Natural killer cell (primary cell): ENCODE measurements at regions not wholly inside any gene's neighbourhood (a gene's known extent, or its start where the extent isn't known, plus 50 kb on each side); places are given as distances from the start of the nearest gene placed in this dataset.

Experiments used
- ATAC-seq, 3 donors: fragments of 150-1000 bp in 2 of 3; fragments of 200-7000 bp in 1 of 3; cut with Tn5 transposase; 1 replicate in 1 of 3; 2 replicates in 2 of 3; pipeline ENCODE4 v1.10.0; 2021; ENCODE audit warnings: mild to moderate bottlenecking in 2 of 3, moderate library complexity in 2 of 3
- DNase-seq, 2 donors: peaks; one replicate each; pipeline versions ENCODE4 v3.0.0 to v3.0.0-alpha.2; 2013 to 2021; ENCODE audit warnings: mixed read lengths in 1 of 2
- H3K27ac ChIP-seq: one replicate; pipeline ENCODE4 v1.5.1; 2013; ENCODE audit warnings: mild to moderate bottlenecking, low read length
- H3K27me3 ChIP-seq: one replicate; pipeline ENCODE4 v1.6.1; 2013; ENCODE audit warnings: low read length; ENCODE audit not compliant: control insufficient read depth, insufficient read depth
- H3K36me3 ChIP-seq: one replicate; pipeline ENCODE4 v1.6.1; 2013; ENCODE audit warnings: low read length; ENCODE audit not compliant: control insufficient read depth, insufficient read depth
- H3K4me1 ChIP-seq: one replicate; pipeline ENCODE4 v1.6.1; 2013; ENCODE audit warnings: low read length; ENCODE audit not compliant: control insufficient read depth, insufficient read depth
- H3K4me3 ChIP-seq: one replicate; pipeline ENCODE4 v1.5.1; 2013; ENCODE audit warnings: low read length
- H3K9me3 ChIP-seq: one replicate; pipeline ENCODE4 v1.6.1; 2013; ENCODE audit warnings: low read length; ENCODE audit not compliant: control insufficient read depth, insufficient read depth
- H3K27ac Mint-ChIP-seq, 2 donors: one replicate each; pipeline ENCODE4 v1.8.0; 2022; ENCODE audit warnings: mild to moderate bottlenecking in 2 of 2, mixed read lengths in 2 of 2, moderate library complexity in 1 of 2
- H3K27me3 Mint-ChIP-seq, 2 donors: one replicate each; pipeline ENCODE4 v1.8.0; 2022; ENCODE audit warnings: low read depth in 2 of 2, mixed read lengths in 2 of 2
- H3K36me3 Mint-ChIP-seq: one replicate; pipeline ENCODE4 v1.8.0; 2022; ENCODE audit warnings: mixed read lengths
- H3K4me1 Mint-ChIP-seq, 2 donors: one replicate each; pipeline ENCODE4 v1.8.0; 2022; ENCODE audit warnings: mixed read lengths in 2 of 2
- H3K4me3 Mint-ChIP-seq: one replicate; pipeline ENCODE4 v1.8.0; 2022; ENCODE audit warnings: mild to moderate bottlenecking, moderate library complexity, mixed read lengths
- H3K9me3 Mint-ChIP-seq, 2 donors: one replicate each; pipeline ENCODE4 v1.8.0; 2022; ENCODE audit warnings: mixed read lengths in 2 of 2
- WGBS: methylation state at CpG from one replicate; pipeline ENCODE4 v1.1.7; 2013; ENCODE audit warnings: missing lambda C conversion rate; ENCODE audit not compliant: insufficient coverage; 5-methylcytosine and 5-hydroxymethylcytosine counted together
- intact Hi-C: fragments of 100-400 bp; cut with micrococcal nuclease; formaldehyde crosslinking; loops from one replicate; pipeline ENCODE4 v1.14.2; 2022
- TF ChIP-seq, protein P1 (sequence below): fragments of 200-600 bp; IDR thresholded peaks from one replicate; pipeline ENCODE4 v1.8.0; 2022; ENCODE audit warnings: antibody characterized with exemption

DNA sequence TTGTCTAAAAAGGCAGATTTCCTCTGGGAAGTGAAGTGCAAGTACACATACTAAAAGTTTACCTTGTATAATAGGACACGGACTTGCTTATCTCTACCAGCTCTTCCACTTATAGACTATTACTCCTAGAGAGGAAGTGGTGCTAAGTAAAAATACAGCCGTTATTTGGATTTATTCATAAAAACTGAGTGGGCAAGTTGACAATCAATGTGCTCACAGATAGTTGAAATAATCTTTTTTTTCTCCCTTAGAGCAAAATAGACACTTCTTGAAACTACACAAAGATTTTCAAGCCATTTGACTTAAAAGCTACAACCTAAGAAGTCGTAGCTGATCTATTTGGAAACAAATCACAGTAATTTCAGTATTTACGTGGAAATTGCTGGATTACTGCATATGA, 2584.7 kb upstream of the PCDH20 start:
- TF ChIP-seq, protein P1, sequence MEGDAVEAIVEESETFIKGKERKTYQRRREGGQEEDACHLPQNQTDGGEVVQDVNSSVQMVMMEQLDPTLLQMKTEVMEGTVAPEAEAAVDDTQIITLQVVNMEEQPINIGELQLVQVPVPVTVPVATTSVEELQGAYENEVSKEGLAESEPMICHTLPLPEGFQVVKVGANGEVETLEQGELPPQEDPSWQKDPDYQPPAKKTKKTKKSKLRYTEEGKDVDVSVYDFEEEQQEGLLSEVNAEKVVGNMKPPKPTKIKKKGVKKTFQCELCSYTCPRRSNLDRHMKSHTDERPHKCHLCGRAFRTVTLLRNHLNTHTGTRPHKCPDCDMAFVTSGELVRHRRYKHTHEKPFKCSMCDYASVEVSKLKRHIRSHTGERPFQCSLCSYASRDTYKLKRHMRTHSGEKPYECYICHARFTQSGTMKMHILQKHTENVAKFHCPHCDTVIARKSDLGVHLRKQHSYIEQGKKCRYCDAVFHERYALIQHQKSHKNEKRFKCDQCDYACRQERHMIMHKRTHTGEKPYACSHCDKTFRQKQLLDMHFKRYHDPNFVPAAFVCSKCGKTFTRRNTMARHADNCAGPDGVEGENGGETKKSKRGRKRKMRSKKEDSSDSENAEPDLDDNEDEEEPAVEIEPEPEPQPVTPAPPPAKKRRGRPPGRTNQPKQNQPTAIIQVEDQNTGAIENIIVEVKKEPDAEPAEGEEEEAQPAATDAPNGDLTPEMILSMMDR = no peak
- intact Hi-C loops = no loop called here
- H3K36me3 ChIP-seq = no peaks in the 10 kb centered on the region
- no peaks in the 10 kb centered on the region for H3K27me3 ChIP-seq
- Mint-ChIP-seq H3K27ac (no peak overlapping the region), H3K4me1 (no peaks in the 10 kb centered on the region), H3K9me3 (peaks cover 12% of the 10 kb centered on the region in 2 donors), H3K4me3 (no peak overlapping the region), H3K27me3 (no peaks in the 10 kb centered on the region), H3K36me3 (no peaks in the 10 kb centered on the region)
- ATAC-seq (no peak), DNase-seq (no peak)
- H3K9me3 ChIP-seq = no peaks in the 10 kb centered on the region
- WGBS = 63% methylated on average over 1 of the region's 4 CpGs
- H3K27ac ChIP-seq = no peak overlapping the region
- H3K4me1 ChIP-seq = no peaks in the 10 kb centered on the region
- H3K4me3 ChIP-seq = no peak overlapping the region

DNA sequence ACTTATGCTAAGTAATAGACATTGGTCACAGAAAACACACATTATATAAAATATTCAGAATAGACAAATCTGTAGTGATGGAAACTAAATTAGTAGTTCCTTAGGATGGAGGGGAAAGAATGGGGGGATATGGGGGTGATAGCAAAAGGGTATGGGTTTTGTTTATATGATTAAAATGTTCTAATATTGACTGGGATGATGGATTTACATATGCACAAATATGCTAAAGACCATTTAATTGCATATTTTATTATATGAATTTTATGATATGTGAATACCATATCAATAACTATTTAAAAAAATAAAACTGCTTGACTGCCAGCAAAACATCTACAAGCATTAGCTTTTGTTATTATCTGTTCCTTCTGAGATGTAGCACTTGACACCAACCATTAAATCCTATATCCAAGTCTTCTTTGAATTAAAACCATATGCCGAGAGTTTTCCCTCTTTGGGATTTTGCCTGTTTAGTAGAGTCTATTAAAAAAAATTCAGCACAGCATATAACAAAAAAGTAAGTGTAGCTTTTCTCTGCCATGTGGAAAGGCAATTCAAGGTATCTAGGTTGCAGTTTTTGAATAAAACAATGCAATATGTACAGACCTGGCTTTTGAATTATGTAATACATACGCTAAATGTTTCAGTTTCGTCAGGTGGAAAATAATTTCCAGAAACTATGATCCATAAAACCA, 2584.1 kb upstream of the PCDH20 start:
- H3K27ac Mint-ChIP-seq = no peak overlapping the region
- ATAC-seq = no peak
- H3K4me1 ChIP-seq = no peaks in the 10 kb centered on the region

DNA sequence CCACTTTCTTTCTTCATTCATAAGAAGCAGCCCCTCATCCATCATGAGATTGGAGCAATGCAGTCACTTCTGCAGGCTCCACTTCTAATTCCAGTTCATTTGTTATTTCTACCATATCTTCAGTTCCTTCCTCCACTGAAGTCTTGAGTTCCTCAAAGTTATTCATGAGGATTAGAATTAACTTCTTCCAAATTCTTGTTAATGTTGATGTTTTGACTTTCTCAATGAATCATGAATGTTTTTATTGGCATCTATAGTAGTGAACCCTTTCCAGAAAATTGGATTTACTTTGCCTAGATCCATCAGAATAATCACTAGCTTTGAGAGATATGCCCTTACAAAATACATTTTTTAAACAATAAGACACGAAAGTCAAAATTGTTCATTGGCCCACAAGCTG, 2567.7 kb upstream of the PCDH20 start:
- H3K4me1 Mint-ChIP-seq = no peaks in the 10 kb centered on the region
- Histone ChIP-seq H3K4me3 (no peak overlapping the region), H3K36me3 (no peaks in the 10 kb centered on the region), H3K9me3 (peaks cover 3% of the 10 kb centered on the region), H3K4me1 (no peaks in the 10 kb centered on the region), H3K27me3 (no peaks in the 10 kb centered on the region), H3K27ac (no peak overlapping the region)
- intact Hi-C loops = no loop called here
- ATAC-seq (no peak), DNase-seq (no peak)
- WGBS = no CpG with 5 or more reads among the region's 1 CpG
- peaks cover 7 to 15% of the 10 kb centered on the region in 2 donors for H3K9me3 Mint-ChIP-seq
- H3K27me3 Mint-ChIP-seq = no peaks in the 10 kb centered on the region
- no peak overlapping the region for H3K27ac Mint-ChIP-seq
- no peaks in the 10 kb centered on the region for H3K36me3 Mint-ChIP-seq
- H3K4me3 Mint-ChIP-seq = no peak overlapping the region
- TF ChIP-seq, protein P1 = no peak

More for the DNA sequence above, 2584.1 kb upstream of the PCDH20 start:
- H3K36me3 ChIP-seq = no peaks in the 10 kb centered on the region
- H3K27ac ChIP-seq = no peak overlapping the region
- Mint-ChIP-seq H3K4me3 (no peak overlapping the region), H3K4me1 (no peaks in the 10 kb centered on the region), H3K9me3 (peaks cover 12% of the 10 kb centered on the region in 2 donors), H3K27me3 (no peaks in the 10 kb centered on the region), H3K36me3 (no peaks in the 10 kb centered on the region)
- intact Hi-C loops = no loop called here
- TF ChIP-seq, protein P1 = no peak
- H3K9me3 ChIP-seq = no peaks in the 10 kb centered on the region
- H3K4me3 ChIP-seq = no peak overlapping the region
- no peak for DNase-seq
- WGBS = no CpG with 5 or more reads among the region's 3 CpGs
- no peaks in the 10 kb centered on the region for H3K27me3 ChIP-seq

DNA sequence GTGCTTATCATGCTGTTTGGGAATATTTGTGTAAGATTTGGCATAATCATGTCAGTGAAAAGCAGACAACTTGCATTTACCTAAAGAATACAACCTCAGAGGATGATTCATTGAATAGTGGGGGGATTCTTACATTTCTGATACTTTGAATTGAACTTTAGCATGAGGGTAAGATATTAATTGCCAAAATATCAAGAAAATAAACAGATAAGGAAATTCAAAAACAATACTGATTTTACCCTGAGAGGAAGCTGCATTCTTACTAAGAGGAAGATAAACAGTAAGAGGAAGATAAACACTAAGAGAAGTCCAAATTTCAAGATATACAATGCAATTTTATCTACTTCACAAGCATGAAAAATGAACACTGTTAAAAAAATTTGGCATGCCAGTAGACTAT, 2564.3 kb upstream of the PCDH20 start:
- Mint-ChIP-seq H3K36me3 (no peaks in the 10 kb centered on the region), H3K4me1 (no peaks in the 10 kb centered on the region), H3K4me3 (no peak overlapping the region), H3K27ac (no peak overlapping the region), H3K9me3 (peaks cover 14 to 15% of the 10 kb centered on the region in 2 donors), H3K27me3 (no peaks in the 10 kb centered on the region)
- ATAC-seq (no peak), DNase-seq (no peak)
- Histone ChIP-seq H3K4me1 (no peaks in the 10 kb centered on the region), H3K27ac (no peak overlapping the region), H3K36me3 (no peaks in the 10 kb centered on the region), H3K9me3 (peaks cover 9% of the 10 kb centered on the region), H3K4me3 (no peak overlapping the region), H3K27me3 (no peaks in the 10 kb centered on the region)
- TF ChIP-seq, protein P1 = no peak
- intact Hi-C loops = no loop called here
